GM19193 (cell line): ENCODE measurements at regions not wholly inside any gene's neighbourhood (a gene's known extent, or its start where the extent isn't known, plus 50 kb on each side); places are given as distances from the start of the nearest gene placed in this dataset.

Experiments
- POLR2A ChIP-seq: IDR thresholded peaks from 4 replicates; pipeline ENCODE4 v1.6.1; 2011; ENCODE audit not compliant: insufficient read depth, insufficient read length; ENCODE audit errors: extremely low read depth

- no peak for TF ChIP-seq POLR2A
These were observed 394.8 kb upstream of the FANCL start for GRCh38 chr2:58635801-58636375.

- TF ChIP-seq POLR2A: no peak
These were observed 393.7 kb upstream of the FANCL start for GRCh38 chr2:58634653-58635370.

DNA sequence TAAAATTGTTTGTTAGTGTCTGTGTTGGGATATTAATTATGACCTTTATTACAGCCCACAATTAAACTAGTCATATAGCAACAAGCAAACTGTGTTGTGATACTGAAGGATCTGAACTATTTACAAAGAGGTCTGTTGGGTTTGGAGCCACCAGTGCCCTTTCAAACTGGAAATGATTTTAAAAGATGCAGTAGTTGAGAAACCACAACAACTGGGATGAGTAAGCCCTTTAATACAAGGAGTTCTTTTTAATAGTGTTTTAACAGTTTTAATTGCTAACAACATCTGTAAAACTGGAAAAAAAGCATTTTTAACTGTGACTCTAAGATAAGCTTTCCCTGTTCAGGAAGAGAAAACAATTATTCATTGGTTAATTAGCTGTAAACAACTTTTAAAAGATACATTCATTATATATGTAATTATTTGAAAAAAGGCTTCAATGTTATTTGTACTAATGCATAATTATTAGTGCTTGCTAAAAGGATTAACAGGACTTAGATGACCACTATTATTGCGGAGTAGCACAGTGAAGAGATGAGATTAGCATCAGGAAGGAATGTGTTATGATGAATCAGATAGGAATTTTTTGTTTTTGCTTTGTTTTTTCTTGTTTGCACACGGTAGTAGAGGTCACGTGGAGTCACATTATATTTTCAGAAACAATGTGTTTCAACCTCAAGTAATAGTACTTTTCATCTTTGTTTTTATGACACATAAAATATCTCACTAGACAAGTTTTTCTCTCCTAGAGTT lies 392.7 kb upstream of the FANCL start:
- TF ChIP-seq POLR2A: no peak

DNA sequence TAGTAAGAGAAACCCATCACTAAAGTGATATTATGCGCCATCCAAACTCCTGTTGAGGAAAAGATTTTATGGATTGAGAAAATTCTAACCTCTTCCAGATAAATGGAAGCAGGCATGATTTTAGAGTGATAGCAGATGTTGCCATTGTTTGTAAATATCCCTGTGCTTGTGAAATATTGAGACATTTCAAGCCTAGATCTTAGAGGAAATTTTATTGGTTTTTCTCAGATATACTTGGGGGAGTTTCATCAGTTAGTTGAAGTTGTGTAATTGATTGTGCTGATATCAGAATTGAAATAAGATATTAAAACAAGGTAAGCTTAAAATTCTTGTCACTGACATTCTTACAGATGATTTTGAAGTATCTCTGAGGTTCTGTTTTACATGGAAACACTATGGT lies 390.9 kb upstream of the FANCL start:
- no peak for TF ChIP-seq POLR2A

DNA sequence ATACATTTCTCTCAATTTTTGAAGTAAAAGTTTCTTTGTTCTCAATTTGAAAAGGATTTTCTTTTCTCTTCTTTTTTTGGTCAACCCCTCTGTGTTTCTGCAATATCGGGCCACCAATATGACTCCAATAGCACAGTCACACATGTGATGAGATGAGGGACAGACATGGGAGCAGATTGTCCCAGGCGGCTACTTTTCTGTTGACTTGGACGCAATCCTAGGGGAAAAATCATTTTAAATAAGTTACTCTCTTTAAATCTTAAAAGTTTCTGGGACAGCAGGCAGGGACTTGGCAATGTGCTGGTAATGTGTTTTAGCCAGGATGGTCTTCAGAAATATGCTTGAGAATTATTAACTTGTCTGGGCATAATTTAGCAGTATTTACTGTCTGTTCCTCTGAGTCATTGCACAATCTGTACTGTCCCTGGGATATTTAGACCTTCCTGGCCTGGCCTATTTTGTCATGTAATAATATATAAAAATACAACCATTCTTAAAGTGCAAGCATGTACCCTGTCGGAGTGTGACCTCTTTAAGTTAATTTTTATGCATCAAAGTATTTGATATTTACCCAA lies 388.5 kb upstream of the FANCL start:
- TF ChIP-seq POLR2A: no peak

DNA sequence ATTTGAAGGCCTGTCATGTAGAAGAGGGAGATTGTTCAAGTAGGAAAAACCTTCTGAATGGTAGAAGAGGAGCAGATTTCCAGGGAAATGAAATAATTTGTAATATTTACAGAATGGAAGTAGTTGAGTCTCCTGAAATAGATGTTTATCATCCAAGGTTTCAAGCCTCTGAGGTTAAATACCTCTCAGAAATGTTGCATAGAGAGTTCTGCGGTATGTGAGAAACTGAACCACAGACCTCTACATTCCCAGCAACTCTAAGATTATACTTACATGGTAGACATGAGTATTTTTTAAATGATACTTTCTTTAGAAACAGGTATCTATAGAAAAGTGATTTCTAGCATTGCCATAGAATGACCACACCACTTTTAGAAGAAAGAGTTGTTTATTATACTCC lies 379.8 kb upstream of the FANCL start:
- TF ChIP-seq POLR2A: no peak

- no peak for TF ChIP-seq POLR2A
These were observed 379.0 kb upstream of the FANCL start for GRCh38 chr2:58620093-58620492.

DNA sequence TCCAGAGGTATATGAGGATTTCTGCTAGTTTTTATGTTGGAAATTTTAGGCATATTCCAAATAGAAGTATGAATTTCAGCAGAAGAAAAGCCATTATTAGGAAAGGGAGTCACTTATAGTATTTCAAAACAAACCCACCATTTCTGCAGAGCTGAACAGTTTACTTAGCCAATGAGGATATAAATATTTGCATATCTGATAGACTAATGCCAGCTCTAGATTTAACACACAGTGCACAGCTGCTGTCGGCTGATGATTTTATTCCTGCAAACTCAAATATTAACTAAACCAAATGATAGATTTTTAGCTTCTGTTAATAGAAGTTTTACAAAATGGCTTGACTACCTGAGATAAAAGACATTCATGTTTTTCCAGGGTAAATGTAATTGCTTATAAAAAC lies 375.8 kb upstream of the FANCL start:
- TF ChIP-seq POLR2A: no peak

GRCh38 chr2:58614219-58614618 lies 373.1 kb upstream of the FANCL start:
- no peak for TF ChIP-seq POLR2A

GRCh38 chr2:58612973-58613372 lies 371.8 kb upstream of the FANCL start:
- no peak for TF ChIP-seq POLR2A

- no peak for TF ChIP-seq POLR2A
These were observed 368.2 kb upstream of the FANCL start for GRCh38 chr2:58609326-58609725.

- no peak for TF ChIP-seq POLR2A
These were observed 367.0 kb upstream of the FANCL start for GRCh38 chr2:58608146-58608545.

DNA sequence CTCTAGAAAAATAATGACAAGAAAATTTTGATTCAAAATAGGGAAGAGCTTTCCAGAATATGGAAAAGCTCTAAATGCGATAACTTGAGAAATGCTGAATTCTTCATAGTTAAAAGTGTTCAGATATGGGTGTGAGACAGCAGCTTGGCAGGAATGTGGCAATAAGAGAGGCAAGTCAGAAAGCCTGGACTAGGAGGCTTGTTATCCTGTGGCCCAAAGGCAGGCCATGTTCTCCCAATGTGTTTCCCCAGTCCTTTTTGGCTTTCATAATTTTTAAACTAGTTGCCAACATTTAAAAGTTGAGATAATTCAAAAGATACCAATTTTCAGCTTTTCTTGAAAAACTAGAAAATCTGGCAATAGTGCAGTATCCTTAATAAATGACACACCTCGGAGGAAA lies 366.3 kb upstream of the FANCL start:
- no peak for TF ChIP-seq POLR2A

- TF ChIP-seq POLR2A: no peak
These were observed 365.7 kb upstream of the FANCL start for GRCh38 chr2:58606799-58607198.

GRCh38 chr2:58604096-58604495 lies 363.0 kb upstream of the FANCL start:
- TF ChIP-seq POLR2A: no peak

- no peak for TF ChIP-seq POLR2A
These were observed 359.9 kb upstream of the FANCL start for GRCh38 chr2:58601017-58601416.
